Esophagus squamous epithelium (tissue), 4 donors: ENCODE measurements at regions not wholly inside any gene's neighbourhood (a gene's known extent, or its start where the extent isn't known, plus 50 kb on each side); places are given as distances from the start of the nearest gene placed in this dataset.

Experiments used
- CTCF ChIP-seq, 6 experiments: fragments of 450-650 bp in 4 of 6; fragments of 200-600 bp in 2 of 6; sonication (generic) in 2 of 6; IDR thresholded peaks; one replicate each; pipeline ENCODE4 v1.5.1; 2016 to 2019; ENCODE audit warnings: antibody characterized with exemption in 6 of 6, mild to moderate bottlenecking in 4 of 6, moderate library complexity in 4 of 6
- POLR2A ChIP-seq, 4 donors: fragments of 450-650 bp; IDR thresholded peaks; one replicate each; pipeline ENCODE4 v1.6.1; 2017; ENCODE audit warnings: antibody characterized with exemption in 4 of 4, mild to moderate bottlenecking in 4 of 4, moderate library complexity in 3 of 4

GRCh38 chr6:166087246-166087645, 80.4 kb downstream of the TBXT start:
- TF ChIP-seq CTCF (IDR thresholded peaks at IDR 0.05) = no peak
- no peak for TF ChIP-seq POLR2A (IDR thresholded peaks at IDR 0.05)
